ENCODE measurements at regions not wholly inside any gene's neighbourhood (a gene's known extent, or its start where the extent isn't known, plus 50 kb on each side); places are given as distances from the start of the nearest gene placed in this dataset.

GRCh38 chr5:111930449-111930848 is 173.5 kb upstream of the NREP start:
- Mint-ChIP-seq H3K36me3 (ENCODE audit: low read depth) (no peaks in the 10 kb centered on the region), H3K9me3 (no peaks in the 10 kb centered on the region), H3K27ac (no peak overlapping the region), H3K4me1 (ENCODE audit: low read depth) (no peaks in the 10 kb centered on the region), H3K27me3 (no peaks in the 10 kb centered on the region), H3K4me3 (no peak overlapping the region)
- CTCF ChIA-PET, result no interaction called here
- intact Hi-C loops (cut with micrococcal nuclease), result no loop called here
- POLR2A ChIA-PET, result no interaction called here
- DNase-seq (no peak), ATAC-seq (no peak)
- TF ChIP-seq CTCF (IDR thresholded peaks at IDR 0.05), result no peak

- ChIA-PET POLR2A (no interaction called here), CTCF (no interaction called here)
- Mint-ChIP-seq H3K36me3 (ENCODE audit: low read depth) (no peaks in the 10 kb centered on the region), H3K27ac (no peak overlapping the region), H3K9me3 (no peaks in the 10 kb centered on the region), H3K4me3 (no peak overlapping the region), H3K4me1 (ENCODE audit: low read depth) (no peaks in the 10 kb centered on the region), H3K27me3 (no peaks in the 10 kb centered on the region)
- no peak for TF ChIP-seq CTCF (IDR thresholded peaks at IDR 0.05)
- DNase-seq, result no peak
- no peak for ATAC-seq
- intact Hi-C loops (cut with micrococcal nuclease), result no loop called here
These were observed 172.9 kb upstream of the NREP start for GRCh38 chr5:111929867-111930266.

GRCh38 chr5:111929261-111929660 is 172.3 kb upstream of the NREP start:
- no peaks in the 10 kb centered on the region for H3K36me3 Mint-ChIP-seq (ENCODE audit: low read depth)
- H3K27me3 Mint-ChIP-seq, result no peaks in the 10 kb centered on the region
- ATAC-seq (no peak), DNase-seq (no peak)
- TF ChIP-seq CTCF (IDR thresholded peaks at IDR 0.05), result no peak
- no peak overlapping the region for H3K4me3 Mint-ChIP-seq
- intact Hi-C loops (cut with micrococcal nuclease), result no loop called here
- no peaks in the 10 kb centered on the region for H3K9me3 Mint-ChIP-seq
- ChIA-PET POLR2A (no interaction called here), CTCF (no interaction called here)
- H3K27ac Mint-ChIP-seq, result no peak overlapping the region
- no peaks in the 10 kb centered on the region for H3K4me1 Mint-ChIP-seq (ENCODE audit: low read depth)

GRCh38 chr5:111928511-111928910 is 171.5 kb upstream of the NREP start:
- ChIA-PET POLR2A (no interaction called here), CTCF (no interaction called here)
- TF ChIP-seq CTCF (IDR thresholded peaks at IDR 0.05), result no peak
- no peak for DNase-seq
- Mint-ChIP-seq H3K9me3 (no peaks in the 10 kb centered on the region), H3K4me3 (no peak overlapping the region), H3K4me1 (ENCODE audit: low read depth) (no peaks in the 10 kb centered on the region), H3K27ac (no peak overlapping the region), H3K27me3 (no peaks in the 10 kb centered on the region), H3K36me3 (ENCODE audit: low read depth) (no peaks in the 10 kb centered on the region)
- intact Hi-C loops (cut with micrococcal nuclease), result no loop called here
- ATAC-seq, result no peak

GRCh38 chr5:111927191-111927590 is 170.2 kb upstream of the NREP start:
- ChIA-PET CTCF (no interaction called here), POLR2A (no interaction called here)
- no peaks in the 10 kb centered on the region for H3K4me1 Mint-ChIP-seq (ENCODE audit: low read depth)
- H3K27ac Mint-ChIP-seq, result no peak overlapping the region
- H3K4me3 Mint-ChIP-seq, result no peak overlapping the region
- no peak for TF ChIP-seq CTCF (IDR thresholded peaks at IDR 0.05)
- no peak for ATAC-seq
- H3K36me3 Mint-ChIP-seq (ENCODE audit: low read depth), result no peaks in the 10 kb centered on the region
- intact Hi-C loops (cut with micrococcal nuclease), result no loop called here
- H3K9me3 Mint-ChIP-seq, result no peaks in the 10 kb centered on the region
- no peak for DNase-seq
- no peaks in the 10 kb centered on the region for H3K27me3 Mint-ChIP-seq
